ENCODE measurements at regions not wholly inside any gene's neighbourhood (a gene's known extent, or its start where the extent isn't known, plus 50 kb on each side); places are given as distances from the start of the nearest gene placed in this dataset.

DNA sequence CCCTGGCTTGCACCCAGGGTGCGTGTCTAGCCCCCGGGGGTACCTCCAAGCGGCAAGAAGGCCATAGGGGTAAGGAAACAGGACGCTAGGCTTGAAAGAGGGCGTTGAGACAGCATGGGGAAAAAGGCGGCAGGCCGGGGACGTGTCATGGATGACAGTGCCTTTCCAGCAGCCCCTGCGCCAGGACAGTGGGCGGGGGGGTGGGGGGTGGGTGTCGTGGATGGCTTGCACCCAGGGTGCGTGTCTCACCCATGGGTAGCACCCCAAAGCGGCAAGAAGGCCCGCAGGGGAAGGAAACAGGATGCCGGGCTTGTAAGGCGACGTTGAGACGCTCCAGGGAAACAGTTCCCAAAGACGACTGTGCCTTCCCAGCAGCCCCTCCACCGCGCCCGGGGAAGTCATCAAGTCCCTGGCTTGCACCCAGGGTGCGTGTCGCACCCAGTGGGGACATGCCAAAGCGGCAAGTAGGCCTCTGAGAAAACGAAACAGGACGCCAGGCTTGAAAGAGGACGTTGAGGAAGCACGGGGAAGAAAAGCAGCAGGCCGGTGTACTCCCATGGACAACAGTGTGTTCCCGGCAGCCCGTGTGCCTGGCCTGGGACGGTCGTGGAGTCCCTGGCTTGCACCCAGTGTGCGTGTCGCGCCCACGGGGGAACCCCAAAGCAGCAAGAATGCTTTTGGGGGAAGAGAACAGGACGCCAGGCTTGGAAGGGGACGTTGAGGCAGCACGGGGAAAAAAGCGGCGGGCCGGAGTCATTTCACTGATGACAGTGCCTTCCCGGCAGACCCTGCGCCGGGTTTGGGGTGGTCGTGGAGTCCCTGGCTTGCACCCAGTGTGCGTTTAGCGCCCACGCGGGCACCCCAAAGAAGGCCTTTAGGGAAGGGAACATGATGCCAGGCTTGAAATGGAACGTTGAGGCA, 163.5 kb upstream of the ALG10B start:
- TF ChIP-seq, protein P1, sequence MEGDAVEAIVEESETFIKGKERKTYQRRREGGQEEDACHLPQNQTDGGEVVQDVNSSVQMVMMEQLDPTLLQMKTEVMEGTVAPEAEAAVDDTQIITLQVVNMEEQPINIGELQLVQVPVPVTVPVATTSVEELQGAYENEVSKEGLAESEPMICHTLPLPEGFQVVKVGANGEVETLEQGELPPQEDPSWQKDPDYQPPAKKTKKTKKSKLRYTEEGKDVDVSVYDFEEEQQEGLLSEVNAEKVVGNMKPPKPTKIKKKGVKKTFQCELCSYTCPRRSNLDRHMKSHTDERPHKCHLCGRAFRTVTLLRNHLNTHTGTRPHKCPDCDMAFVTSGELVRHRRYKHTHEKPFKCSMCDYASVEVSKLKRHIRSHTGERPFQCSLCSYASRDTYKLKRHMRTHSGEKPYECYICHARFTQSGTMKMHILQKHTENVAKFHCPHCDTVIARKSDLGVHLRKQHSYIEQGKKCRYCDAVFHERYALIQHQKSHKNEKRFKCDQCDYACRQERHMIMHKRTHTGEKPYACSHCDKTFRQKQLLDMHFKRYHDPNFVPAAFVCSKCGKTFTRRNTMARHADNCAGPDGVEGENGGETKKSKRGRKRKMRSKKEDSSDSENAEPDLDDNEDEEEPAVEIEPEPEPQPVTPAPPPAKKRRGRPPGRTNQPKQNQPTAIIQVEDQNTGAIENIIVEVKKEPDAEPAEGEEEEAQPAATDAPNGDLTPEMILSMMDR (IDR thresholded peaks at IDR 0.05 in 4 of 5, conservative IDR thresholded peaks at IDR 0.05 in 1 of 5): no peak
- no peak for TF ChIP-seq POLR2A (IDR thresholded peaks at IDR 0.05)
